ENCODE measurements at regions not wholly inside any gene's neighbourhood (a gene's known extent, or its start where the extent isn't known, plus 50 kb on each side); places are given as distances from the start of the nearest gene placed in this dataset.

- TF ChIP-seq, protein P1, sequence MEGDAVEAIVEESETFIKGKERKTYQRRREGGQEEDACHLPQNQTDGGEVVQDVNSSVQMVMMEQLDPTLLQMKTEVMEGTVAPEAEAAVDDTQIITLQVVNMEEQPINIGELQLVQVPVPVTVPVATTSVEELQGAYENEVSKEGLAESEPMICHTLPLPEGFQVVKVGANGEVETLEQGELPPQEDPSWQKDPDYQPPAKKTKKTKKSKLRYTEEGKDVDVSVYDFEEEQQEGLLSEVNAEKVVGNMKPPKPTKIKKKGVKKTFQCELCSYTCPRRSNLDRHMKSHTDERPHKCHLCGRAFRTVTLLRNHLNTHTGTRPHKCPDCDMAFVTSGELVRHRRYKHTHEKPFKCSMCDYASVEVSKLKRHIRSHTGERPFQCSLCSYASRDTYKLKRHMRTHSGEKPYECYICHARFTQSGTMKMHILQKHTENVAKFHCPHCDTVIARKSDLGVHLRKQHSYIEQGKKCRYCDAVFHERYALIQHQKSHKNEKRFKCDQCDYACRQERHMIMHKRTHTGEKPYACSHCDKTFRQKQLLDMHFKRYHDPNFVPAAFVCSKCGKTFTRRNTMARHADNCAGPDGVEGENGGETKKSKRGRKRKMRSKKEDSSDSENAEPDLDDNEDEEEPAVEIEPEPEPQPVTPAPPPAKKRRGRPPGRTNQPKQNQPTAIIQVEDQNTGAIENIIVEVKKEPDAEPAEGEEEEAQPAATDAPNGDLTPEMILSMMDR (IDR thresholded peaks at IDR 0.05): no peak
- no peak for TF ChIP-seq POLR2A (IDR thresholded peaks at IDR 0.05)
These were observed 652.6 kb downstream of the SORCS1 start for GRCh38 chr10:106511917-106512316.

All from right lobe of liver (tissue), 4 donors.